HG03039 (cell line): ENCODE measurements at regions not wholly inside any gene's neighbourhood (a gene's known extent, or its start where the extent isn't known, plus 50 kb on each side); places are given as distances from the start of the nearest gene placed in this dataset.

Source experiments
- ATAC-seq: cut with Tn5 transposase; IDR thresholded peaks from one replicate; pipeline ENCODE4 v1.9.1; 2021; ENCODE audit warnings: mild to moderate bottlenecking, moderate library complexity; ENCODE audit not compliant: unreplicated experiment

DNA sequence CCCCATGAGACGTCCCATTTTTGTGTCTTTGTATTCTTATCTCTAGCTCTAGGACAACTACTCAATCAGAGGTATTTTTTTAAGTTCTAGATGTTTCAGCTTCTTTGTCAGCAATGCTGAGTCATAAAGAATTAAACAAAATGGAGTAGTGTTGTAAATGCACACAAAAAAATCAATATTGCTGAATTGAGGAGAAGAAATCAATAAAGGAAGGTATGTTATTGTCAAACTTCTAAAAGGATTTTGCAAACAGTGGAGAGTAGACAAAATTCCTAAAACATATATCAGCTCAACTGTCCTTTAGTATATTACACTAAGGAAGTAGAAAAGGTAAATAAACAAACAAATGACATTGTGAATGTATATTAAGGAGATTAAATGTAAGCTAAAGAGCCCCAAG lies 726.1 kb upstream of the NRXN1 start:
- no peak for ATAC-seq

DNA sequence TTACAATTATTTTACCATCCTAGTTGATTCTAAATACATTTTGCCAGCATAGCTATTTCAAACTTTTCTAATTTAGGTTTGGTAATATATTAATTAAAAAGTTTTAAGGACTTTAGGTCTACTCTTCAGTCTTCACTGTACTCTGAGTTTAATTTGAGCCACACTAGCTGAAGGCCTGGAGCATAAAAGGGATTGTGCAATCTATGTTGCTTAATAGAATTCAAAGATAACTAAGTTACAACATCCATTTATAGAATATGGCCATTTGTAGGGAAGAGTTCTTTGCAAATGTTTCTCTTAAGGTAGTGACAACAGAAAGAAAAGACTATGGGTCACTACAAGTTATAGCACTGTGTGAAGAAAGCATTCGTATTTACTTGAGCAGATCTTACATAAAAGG lies 702.2 kb upstream of the NRXN1 start:
- ATAC-seq, result no peak

DNA sequence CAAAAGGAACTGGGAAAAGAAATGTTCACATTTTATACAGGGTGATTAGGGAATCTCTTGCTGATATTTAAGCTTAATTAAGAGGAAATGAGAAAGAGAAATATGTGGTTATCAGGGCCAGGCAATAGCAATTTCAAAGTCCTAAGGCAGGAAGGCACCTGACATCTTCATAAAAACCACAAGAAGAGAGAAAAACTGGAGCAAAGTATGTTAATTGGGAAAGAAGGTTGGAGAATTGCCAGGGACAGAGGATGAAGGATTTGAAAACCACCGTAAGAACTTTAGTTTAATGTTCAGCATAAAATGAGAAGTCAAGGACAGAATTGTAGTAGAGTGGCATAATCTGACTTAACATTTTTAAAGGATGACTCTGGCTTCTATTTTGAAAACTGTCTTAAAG lies 691.8 kb upstream of the NRXN1 start:
- no peak for ATAC-seq

GRCh38 chr2:51722311-51722710 lies 690.4 kb upstream of the NRXN1 start:
- no peak for ATAC-seq

GRCh38 chr2:51720826-51721225 lies 688.9 kb upstream of the NRXN1 start:
- no peak for ATAC-seq

DNA sequence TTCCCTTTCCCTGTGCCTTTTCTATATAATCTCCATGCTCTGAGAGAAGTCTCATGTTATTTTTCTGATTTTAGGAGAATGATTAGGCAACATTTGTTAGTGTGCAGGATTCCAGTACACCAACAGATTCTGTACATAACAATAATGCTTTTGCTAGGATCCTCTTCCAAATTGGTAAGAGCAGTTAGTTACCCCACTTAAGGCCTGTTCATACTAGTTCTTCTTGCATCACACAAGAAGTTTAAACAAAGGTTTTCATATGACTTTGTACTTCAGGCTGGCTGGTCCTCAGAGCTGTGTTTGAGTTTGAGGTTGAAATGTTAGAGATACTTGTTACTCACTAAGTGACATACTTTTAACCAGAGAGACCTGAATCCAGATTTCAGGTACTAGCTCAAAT lies 686.9 kb upstream of the NRXN1 start:
- no peak for ATAC-seq

DNA sequence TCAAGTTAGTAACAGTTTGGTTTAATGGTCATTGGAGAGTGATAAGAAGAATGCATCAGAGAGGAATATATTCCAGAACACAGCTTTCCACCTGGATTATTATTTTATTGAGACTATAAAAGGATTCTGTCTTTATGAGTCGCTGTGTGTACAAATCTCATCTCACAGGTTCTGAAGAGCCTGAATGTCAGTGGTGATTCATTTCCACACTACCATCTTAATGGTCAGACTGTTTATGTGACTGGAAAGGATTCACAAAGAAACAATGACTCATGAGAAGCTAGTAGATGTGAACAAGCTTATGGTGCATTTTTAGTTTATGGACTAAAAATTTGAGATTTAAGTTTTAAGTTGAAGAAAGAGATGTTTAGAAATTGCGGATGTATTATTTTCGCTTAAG lies 685.4 kb upstream of the NRXN1 start:
- no peak for ATAC-seq

DNA sequence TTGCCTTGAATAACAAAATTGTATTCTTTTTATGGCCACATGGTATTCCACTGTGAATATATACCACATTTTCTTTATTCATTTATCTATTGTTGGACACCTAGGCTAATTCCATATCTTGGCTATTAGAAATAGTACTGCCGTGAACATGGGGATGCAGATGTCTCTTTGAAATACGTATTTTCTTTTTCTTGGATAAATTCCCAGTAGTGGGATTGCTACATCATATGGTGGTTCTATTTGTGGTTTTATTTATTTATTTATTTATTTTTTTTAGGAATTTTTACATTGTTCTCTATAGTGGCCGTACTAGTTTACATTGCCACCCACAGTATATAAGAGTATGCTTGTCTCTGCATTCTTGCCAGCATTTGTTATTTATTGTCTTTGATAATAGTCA lies 679.8 kb upstream of the NRXN1 start:
- ATAC-seq, result no peak

- ATAC-seq, result peak; percentile 71
These were observed 678.3 kb upstream of the NRXN1 start for GRCh38 chr2:51710222-51710621.

- ATAC-seq, result no peak
These were observed 675.7 kb upstream of the NRXN1 start for GRCh38 chr2:51707625-51708024.

GRCh38 chr2:51706220-51706619 lies 674.3 kb upstream of the NRXN1 start:
- ATAC-seq, result no peak

- ATAC-seq, result no peak
These were observed 673.5 kb upstream of the NRXN1 start for GRCh38 chr2:51705417-51705816.

- ATAC-seq, result no peak
These were observed 666.1 kb upstream of the NRXN1 start for GRCh38 chr2:51698021-51698420.

- ATAC-seq, result no peak
These were observed 665.2 kb upstream of the NRXN1 start for GRCh38 chr2:51697095-51697494.

DNA sequence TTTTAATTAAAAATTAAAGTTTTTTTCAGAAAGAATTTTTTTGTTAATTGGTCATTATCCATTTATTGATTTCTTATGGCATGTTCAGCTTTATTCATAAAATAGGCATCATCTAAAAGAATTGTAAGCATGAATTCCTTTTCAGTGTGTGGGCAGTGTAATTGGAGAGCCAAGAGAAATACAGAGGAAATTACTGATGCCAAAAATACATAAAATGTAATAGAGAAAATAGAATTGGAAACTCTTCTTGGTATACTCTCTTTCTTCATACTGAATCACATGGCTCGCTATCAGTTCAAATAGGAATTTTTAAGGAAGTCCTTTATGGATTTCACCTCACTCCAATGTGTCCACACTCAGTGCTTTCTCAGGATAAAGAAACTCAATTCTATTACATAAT lies 663.6 kb upstream of the NRXN1 start:
- ATAC-seq, result no peak

- ATAC-seq, result no peak
These were observed 661.7 kb upstream of the NRXN1 start for GRCh38 chr2:51693640-51694039.

GRCh38 chr2:51681854-51682253 lies 649.9 kb upstream of the NRXN1 start:
- ATAC-seq, result no peak

DNA sequence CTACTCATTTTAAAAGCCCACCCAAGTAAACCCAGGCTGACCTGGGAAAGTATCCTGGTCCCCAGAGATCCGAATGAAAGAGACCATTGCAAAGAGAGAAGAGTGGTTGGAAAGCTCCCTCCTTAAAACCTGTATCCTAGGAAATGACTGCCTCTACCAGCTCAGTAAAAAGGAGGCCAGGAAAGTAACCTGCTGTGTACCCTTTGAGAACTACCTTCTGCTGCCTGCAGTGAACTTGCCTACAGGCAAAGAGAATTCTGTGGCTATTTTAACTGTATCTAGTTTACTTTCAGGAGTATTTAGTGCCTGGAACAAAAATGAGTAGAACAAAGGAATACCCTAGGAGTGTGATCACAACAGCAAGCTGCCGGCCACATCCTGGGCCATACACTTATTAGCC lies 641.7 kb upstream of the NRXN1 start:
- ATAC-seq, result no peak

DNA sequence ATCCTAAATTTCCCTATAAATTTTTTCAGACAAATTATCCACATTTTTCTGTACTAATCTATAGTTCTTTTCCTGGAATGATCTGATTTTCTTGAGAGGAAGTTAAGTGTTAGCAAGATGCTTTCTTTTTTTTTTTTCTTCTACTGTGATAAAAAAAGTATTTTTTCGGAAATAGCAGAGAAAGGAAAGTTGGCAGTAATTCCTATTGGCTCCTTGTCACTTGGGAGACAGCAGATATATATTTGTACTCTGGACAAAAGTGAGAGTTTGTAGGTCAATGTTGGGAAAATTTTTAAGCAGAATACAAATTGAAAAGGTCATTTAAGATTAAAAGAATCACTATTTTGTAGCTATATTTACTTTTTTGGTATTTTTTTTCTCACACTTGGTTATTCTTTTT lies 635.7 kb upstream of the NRXN1 start:
- ATAC-seq, result no peak

- no peak for ATAC-seq
These were observed 630.3 kb upstream of the NRXN1 start for GRCh38 chr2:51662187-51662586.

- ATAC-seq, result no peak
These were observed 625.9 kb upstream of the NRXN1 start for GRCh38 chr2:51657849-51658248.

- no peak for ATAC-seq
These were observed 618.8 kb upstream of the NRXN1 start for GRCh38 chr2:51650769-51651168.

- no peak for ATAC-seq
These were observed 617.4 kb upstream of the NRXN1 start for GRCh38 chr2:51649366-51649765.

- ATAC-seq, result no peak
These were observed 606.9 kb upstream of the NRXN1 start for GRCh38 chr2:51638811-51639210.
